ENCODE measurements at regions not wholly inside any gene's neighbourhood (a gene's known extent, or its start where the extent isn't known, plus 50 kb on each side); places are given as distances from the start of the nearest gene placed in this dataset.

GRCh38 chr6:85096976-85097375 is 332.6 kb upstream of the TBX18 start:
- ATAC-seq (no peak), DNase-seq (ENCODE audit: low read depth, low spot score) (no peak)
- intact Hi-C loops (cut with micrococcal nuclease; ENCODE audit: unreplicated experiment) (no loop called here), in situ Hi-C loops (cut with HindIII; ENCODE audit: low pct_unique_long_range_greater_than_20kb, low sequenced_read_pairs) (no loop called here)
- Histone ChIP-seq H3K4me1 (ENCODE audit: control insufficient read depth, insufficient read depth, low read length) (no peaks in the 10 kb centered on the region), H3K27ac (ENCODE audit: low read length) (no peak overlapping the region), H3K27me3 (ENCODE audit: control insufficient read depth, insufficient read depth, low read length) (no peaks in the 10 kb centered on the region), H3K9me3 (ENCODE audit: control insufficient read depth, insufficient read depth, low read depth, low read length) (no peaks in the 10 kb centered on the region), H3K4me3 (ENCODE audit: low read depth in 2 of 2, low read length in 2 of 2) (no peak overlapping the region), H3K36me3 (ENCODE audit: control insufficient read depth, insufficient read depth, low read length) (no peaks in the 10 kb centered on the region)
- no TSS peak for BruUV-seq (replicated peaks)
- ChIA-PET CTCF (no interaction called here), POLR2A (no interaction called here)
- no peak for TF ChIP-seq TCF7L2 (IDR thresholded peaks at IDR 0.05; ENCODE audit: low read depth, low read length)
- TF ChIP-seq REST (IDR thresholded peaks at IDR 0.05; ENCODE audit: insufficient read depth in 1 of 2, low read depth in 2 of 2, low read length in 1 of 2) = no peak
- TF ChIP-seq POLR2AphosphoS5 (IDR thresholded peaks at IDR 0.05; ENCODE audit: low read depth, low read length) = no peak
- TF ChIP-seq CTCF (IDR thresholded peaks at IDR 0.05) = no peak
- no peak for TF ChIP-seq SIN3A (IDR thresholded peaks at IDR 0.05; ENCODE audit: borderline replicate concordance, insufficient read depth, low read depth, low read length)

GRCh38 chr6:85092226-85092625 is 327.8 kb upstream of the TBX18 start:
- H3K4me1 ChIP-seq (ENCODE audit: control insufficient read depth, insufficient read depth, low read length) = no peaks in the 10 kb centered on the region
- POLR2A ChIA-PET = no interaction called here
- CTCF ChIA-PET = no interaction called here
- no peak overlapping the region for H3K27ac ChIP-seq (ENCODE audit: low read length)
- intact Hi-C loops (cut with micrococcal nuclease; ENCODE audit: unreplicated experiment) (no loop called here), in situ Hi-C loops (cut with HindIII; ENCODE audit: low pct_unique_long_range_greater_than_20kb, low sequenced_read_pairs) (no loop called here)
- BruUV-seq (replicated peaks) = no TSS peak
- H3K27me3 ChIP-seq (ENCODE audit: control insufficient read depth, insufficient read depth, low read length) = no peaks in the 10 kb centered on the region
- no peaks in the 10 kb centered on the region for H3K9me3 ChIP-seq (ENCODE audit: control insufficient read depth, insufficient read depth, low read depth, low read length)
- DNase-seq (ENCODE audit: low read depth, low spot score) = no peak
- no peak for ATAC-seq
- no peak overlapping the region for H3K4me3 ChIP-seq (ENCODE audit: low read depth in 2 of 2, low read length in 2 of 2)
- TF ChIP-seq POLR2AphosphoS5 (IDR thresholded peaks at IDR 0.05; ENCODE audit: low read depth, low read length) (no peak), REST (IDR thresholded peaks at IDR 0.05; ENCODE audit: insufficient read depth in 1 of 2, low read depth in 2 of 2, low read length in 1 of 2) (no peak), SIN3A (IDR thresholded peaks at IDR 0.05; ENCODE audit: borderline replicate concordance, insufficient read depth, low read depth, low read length) (no peak), TCF7L2 (IDR thresholded peaks at IDR 0.05; ENCODE audit: low read depth, low read length) (no peak), CTCF (IDR thresholded peaks at IDR 0.05) (no peak)
- no peaks in the 10 kb centered on the region for H3K36me3 ChIP-seq (ENCODE audit: control insufficient read depth, insufficient read depth, low read length)
